Activated CD4-positive, CD25-positive, alpha-beta regulatory T cell (primary cell): ENCODE measurements at regions not wholly inside any gene's neighbourhood (a gene's known extent, or its start where the extent isn't known, plus 50 kb on each side); places are given as distances from the start of the nearest gene placed in this dataset.

Source experiments
- DNase-seq, 4 experiments: peaks; one replicate each; lab custom pipeline; 2025; lab: John Stamatoyannopoulos, UW

GRCh38 chr1:181390410-181391077, 92.8 kb upstream of the CACNA1E start:
- DNase-seq = no peak

- DNase-seq = no peak
Measured at GRCh38 chr1:181391301-181391900, 91.9 kb upstream of the CACNA1E start.

GRCh38 chr1:181392133-181392532, 91.2 kb upstream of the CACNA1E start:
- DNase-seq = no peak

- DNase-seq = no peak
Measured at GRCh38 chr1:181392613-181393220, 90.6 kb upstream of the CACNA1E start.

- DNase-seq = no peak
Measured at GRCh38 chr1:181394766-181395165, 88.6 kb upstream of the CACNA1E start.

GRCh38 chr1:181396171-181396670, 87.1 kb upstream of the CACNA1E start:
- DNase-seq = peak in 1 of 4 experiments; percentile 7

- DNase-seq = no peak
Measured at GRCh38 chr1:181396811-181397210, 86.5 kb upstream of the CACNA1E start.

- no peak for DNase-seq
Measured at GRCh38 chr1:181397845-181398244, 85.5 kb upstream of the CACNA1E start.

GRCh38 chr1:181398544-181398943, 84.8 kb upstream of the CACNA1E start:
- no peak for DNase-seq

- DNase-seq = no peak
Measured at GRCh38 chr1:181405584-181405983, 77.7 kb upstream of the CACNA1E start.

- no peak for DNase-seq
Measured at GRCh38 chr1:181406989-181407388, 76.3 kb upstream of the CACNA1E start.

GRCh38 chr1:181409981-181410380, 73.3 kb upstream of the CACNA1E start:
- DNase-seq = no peak

- DNase-seq = no peak
Measured at GRCh38 chr1:181412746-181413145, 70.6 kb upstream of the CACNA1E start.

- no peak for DNase-seq
Measured at GRCh38 chr1:181413195-181413815, 70.0 kb upstream of the CACNA1E start.

GRCh38 chr1:181413836-181414235, 69.5 kb upstream of the CACNA1E start:
- DNase-seq = no peak

- no peak for DNase-seq
Measured at GRCh38 chr1:181416268-181416860, 67.0 kb upstream of the CACNA1E start.

GRCh38 chr1:181417915-181418314, 65.4 kb upstream of the CACNA1E start:
- no peak for DNase-seq

GRCh38 chr1:181423301-181423918, 59.9 kb upstream of the CACNA1E start:
- peak in 2 of 4 experiments; percentile 5 to 11 for DNase-seq

- peak; percentile 25 to 66 (median 40) for DNase-seq
Measured at GRCh38 chr1:181424786-181425403, 58.4 kb upstream of the CACNA1E start.

GRCh38 chr1:181425566-181425965, 57.8 kb upstream of the CACNA1E start:
- no peak for DNase-seq

GRCh38 chr1:181429462-181429861, 53.9 kb upstream of the CACNA1E start:
- DNase-seq = no peak
